IPS-20b (cell line): ENCODE measurements at regions not wholly inside any gene's neighbourhood (a gene's known extent, or its start where the extent isn't known, plus 50 kb on each side); places are given as distances from the start of the nearest gene placed in this dataset.

Experiments used
- H3K27ac ChIP-seq: one replicate; pipeline ENCODE4 v1.5.1; 2013; ENCODE audit warnings: low read length
- H3K27me3 ChIP-seq: 2 replicates; pipeline ENCODE4 v1.6.1; 2013; ENCODE audit warnings: mild to moderate bottlenecking, low read length, inconsistent platforms; ENCODE audit not compliant: insufficient read depth
- H3K36me3 ChIP-seq: 2 replicates; pipeline ENCODE4 v1.6.1; 2013; ENCODE audit warnings: low read depth, mild to moderate bottlenecking, inconsistent platforms, low read length, moderate library complexity; ENCODE audit not compliant: insufficient read depth
- H3K4me1 ChIP-seq: 2 replicates; pipeline ENCODE4 v1.6.1; 2013; ENCODE audit warnings: mild to moderate bottlenecking, control low read depth, inconsistent platforms, low read length, moderate library complexity; ENCODE audit not compliant: insufficient read depth
- H3K4me3 ChIP-seq: 2 replicates; pipeline ENCODE4 v1.5.1; 2013; ENCODE audit warnings: mild to moderate bottlenecking, low read length, inconsistent platforms
- H3K9ac ChIP-seq: 2 replicates; pipeline ENCODE4 v1.6.1; 2013; ENCODE audit warnings: low read depth, mild to moderate bottlenecking, inconsistent platforms, low read length, moderate library complexity
- H3K9me3 ChIP-seq: 2 replicates; pipeline ENCODE4 v1.6.1; 2013; ENCODE audit warnings: mild to moderate bottlenecking, low read depth, low read length, inconsistent platforms; ENCODE audit not compliant: insufficient read depth

DNA sequence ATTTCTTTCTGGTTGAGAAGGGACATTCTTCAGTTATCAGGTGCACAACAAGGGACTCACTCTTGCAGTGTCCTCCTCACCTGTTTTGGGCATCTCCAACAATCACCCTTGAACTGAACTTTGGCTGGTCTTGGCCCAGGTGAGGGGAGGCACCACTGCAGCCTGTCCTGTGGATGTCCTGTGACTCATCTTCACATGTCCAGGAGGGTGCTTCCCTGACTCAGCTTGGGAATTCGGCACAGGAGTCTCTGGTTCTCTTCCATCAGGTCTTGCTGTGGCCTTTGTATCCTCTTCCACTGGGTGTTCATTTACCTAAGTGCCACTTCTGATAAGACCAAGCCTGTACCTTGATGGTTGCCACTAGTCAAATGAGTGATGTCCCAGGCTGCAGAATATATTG lies 196.7 kb upstream of the MKI67 start:
- H3K9me3 ChIP-seq, result peaks cover 6% of the 10 kb centered on the region; the same call in 1 of the 2 replicates
- H3K27ac ChIP-seq, result no peak overlapping the region
- no peaks in the 10 kb centered on the region for H3K27me3 ChIP-seq
- no peak overlapping the region for H3K4me3 ChIP-seq
- no peaks in the 10 kb centered on the region for H3K4me1 ChIP-seq
- no peaks in the 10 kb centered on the region for H3K36me3 ChIP-seq
- H3K9ac ChIP-seq, result no peak overlapping the region

- H3K4me1 ChIP-seq, result no peaks in the 10 kb centered on the region
- H3K9me3 ChIP-seq, result peaks cover 12% of the 10 kb centered on the region; the same call in 1 of the 2 replicates
- no peaks in the 10 kb centered on the region for H3K36me3 ChIP-seq
- no peaks in the 10 kb centered on the region for H3K27me3 ChIP-seq
- no peak overlapping the region for H3K4me3 ChIP-seq
- no peak overlapping the region for H3K9ac ChIP-seq
- no peak overlapping the region for H3K27ac ChIP-seq
These were observed 198.0 kb upstream of the MKI67 start for GRCh38 chr10:128324058-128324827.

DNA sequence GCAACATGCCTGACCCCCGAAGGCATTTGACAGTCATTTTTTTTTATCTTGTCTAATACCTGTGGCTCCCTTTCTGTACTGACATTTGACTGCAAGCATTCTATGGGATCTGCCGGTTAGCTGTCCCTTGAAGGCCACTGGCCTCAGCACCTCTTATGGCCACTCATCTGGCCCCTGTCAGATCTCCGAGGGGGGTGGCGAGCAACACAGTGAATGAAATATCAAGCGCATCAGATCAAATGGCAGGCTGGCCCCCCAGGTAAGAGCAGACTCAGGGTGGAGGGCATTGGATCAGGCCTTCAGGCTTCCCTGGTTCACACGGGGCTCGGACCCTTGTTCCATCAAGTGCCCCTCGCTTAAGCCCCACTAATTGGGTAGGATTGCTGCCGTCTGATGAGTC lies 199.6 kb upstream of the MKI67 start:
- no peak overlapping the region for H3K4me3 ChIP-seq
- H3K9ac ChIP-seq, result no peak overlapping the region
- no peaks in the 10 kb centered on the region for H3K27me3 ChIP-seq
- no peaks in the 10 kb centered on the region for H3K36me3 ChIP-seq
- no peaks in the 10 kb centered on the region for H3K4me1 ChIP-seq
- H3K9me3 ChIP-seq, result peaks cover 12% of the 10 kb centered on the region; the same call in 1 of the 2 replicates
- H3K27ac ChIP-seq, result no peak overlapping the region

DNA sequence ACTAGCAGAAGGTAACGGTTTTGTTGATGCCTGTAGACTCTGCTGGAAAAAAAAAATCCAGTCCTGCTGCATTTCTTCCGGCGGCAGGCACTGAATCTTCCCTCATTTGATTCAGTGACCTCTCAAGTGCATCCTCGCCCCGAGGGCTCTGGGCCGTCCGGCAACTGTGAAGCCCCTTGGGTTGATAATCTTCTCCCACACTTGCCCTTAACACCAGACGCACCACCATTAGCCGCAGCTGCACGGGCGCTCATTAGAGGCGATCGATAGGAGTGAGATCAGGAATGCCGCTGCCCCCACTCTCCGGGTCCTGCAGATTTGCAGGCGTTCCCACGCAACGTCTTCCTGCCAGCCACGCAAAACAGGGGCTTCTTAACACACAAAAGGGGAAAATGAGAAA lies 200.0 kb upstream of the MKI67 start:
- Histone ChIP-seq H3K4me3 (no peak overlapping the region), H3K9me3 (peaks cover 12% of the 10 kb centered on the region; the same call in 1 of the 2 replicates), H3K27me3 (no peaks in the 10 kb centered on the region), H3K36me3 (no peaks in the 10 kb centered on the region), H3K9ac (no peak overlapping the region), H3K27ac (no peak overlapping the region), H3K4me1 (no peaks in the 10 kb centered on the region)

GRCh38 chr10:128326851-128327250 lies 200.6 kb upstream of the MKI67 start:
- H3K36me3 ChIP-seq, result no peaks in the 10 kb centered on the region
- H3K27ac ChIP-seq, result no peak overlapping the region
- no peaks in the 10 kb centered on the region for H3K4me1 ChIP-seq
- no peaks in the 10 kb centered on the region for H3K27me3 ChIP-seq
- H3K4me3 ChIP-seq, result no peak overlapping the region
- peaks cover 12% of the 10 kb centered on the region; the same call in 1 of the 2 replicates for H3K9me3 ChIP-seq
- no peak overlapping the region for H3K9ac ChIP-seq

DNA sequence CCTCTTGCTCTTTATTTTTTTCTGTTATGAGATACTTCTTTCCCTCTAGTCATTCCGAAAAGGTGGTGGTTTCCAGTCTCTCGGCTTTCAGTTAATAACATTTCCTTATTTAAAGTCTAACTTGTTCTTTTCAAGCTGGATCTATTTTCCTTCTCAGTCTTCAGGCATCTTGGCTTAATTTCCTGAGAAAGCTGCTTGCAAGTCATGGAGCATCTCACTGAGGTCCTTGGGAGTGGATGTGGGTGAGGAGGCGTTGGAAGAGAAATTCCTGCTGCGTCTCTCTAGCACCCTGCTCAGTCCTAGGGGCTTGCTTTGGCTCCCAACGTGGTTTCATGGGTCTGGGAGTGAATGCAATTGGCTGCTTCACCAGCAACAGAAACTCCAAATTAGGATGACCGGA lies 210.2 kb upstream of the MKI67 start:
- H3K4me1 ChIP-seq, result no peaks in the 10 kb centered on the region
- no peaks in the 10 kb centered on the region for H3K36me3 ChIP-seq
- H3K4me3 ChIP-seq, result no peak overlapping the region
- H3K27ac ChIP-seq, result no peak overlapping the region
- no peak overlapping the region for H3K9ac ChIP-seq
- no peaks in the 10 kb centered on the region for H3K27me3 ChIP-seq
- H3K9me3 ChIP-seq, result no peaks in the 10 kb centered on the region

DNA sequence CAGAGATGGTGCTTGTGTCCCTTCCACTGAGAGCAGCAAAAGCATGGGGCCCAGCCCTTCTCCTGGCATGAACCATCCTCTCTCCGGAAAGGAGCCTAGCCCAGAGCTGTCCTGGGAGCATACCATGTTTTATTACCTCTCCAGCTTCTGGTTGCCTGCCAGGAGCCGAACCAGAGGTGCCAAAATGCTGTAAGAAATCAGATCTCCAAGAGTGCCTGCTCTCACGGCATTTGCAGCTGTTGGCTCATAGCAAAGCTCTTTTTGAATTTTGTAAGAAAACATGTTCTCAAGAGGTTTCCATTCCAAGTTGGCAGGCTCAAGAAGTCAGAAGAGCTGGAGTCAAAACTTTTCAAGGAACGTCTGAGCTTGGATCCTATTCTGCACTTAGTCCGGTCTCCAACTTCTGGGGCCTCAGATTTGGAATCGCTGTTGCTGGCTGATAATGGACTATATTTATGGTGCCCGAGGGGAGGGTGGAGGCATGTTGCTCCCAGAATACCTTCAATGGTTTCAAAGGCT lies 211.7 kb upstream of the MKI67 start:
- Histone ChIP-seq H3K36me3 (no peaks in the 10 kb centered on the region), H3K9me3 (no peaks in the 10 kb centered on the region), H3K4me1 (no peaks in the 10 kb centered on the region), H3K4me3 (no peak overlapping the region), H3K27ac (no peak overlapping the region), H3K27me3 (no peaks in the 10 kb centered on the region), H3K9ac (no peak overlapping the region)

DNA sequence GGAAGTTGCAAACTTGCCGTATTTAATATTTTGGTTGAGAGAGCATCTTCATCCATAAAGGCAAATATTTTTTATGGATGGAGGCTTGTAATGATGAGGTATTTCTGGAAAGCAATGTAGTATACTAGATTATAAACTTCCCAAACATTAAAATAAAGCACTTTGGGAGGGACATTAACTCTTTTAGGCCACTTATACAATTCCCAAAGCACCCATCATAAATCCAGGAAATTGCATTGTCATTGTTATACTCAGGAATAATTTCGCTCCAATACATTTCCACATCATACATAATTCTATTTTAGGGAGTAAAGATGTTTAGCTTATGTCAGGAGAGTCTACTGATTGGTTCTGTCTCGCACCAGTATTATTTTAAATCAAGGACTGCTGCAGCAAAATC lies 212.7 kb upstream of the MKI67 start:
- Histone ChIP-seq H3K9ac (no peak overlapping the region), H3K36me3 (no peaks in the 10 kb centered on the region), H3K4me3 (no peak overlapping the region), H3K27me3 (no peaks in the 10 kb centered on the region), H3K4me1 (no peaks in the 10 kb centered on the region), H3K9me3 (no peaks in the 10 kb centered on the region), H3K27ac (no peak overlapping the region)

GRCh38 chr10:128339753-128340152 lies 213.5 kb upstream of the MKI67 start:
- Histone ChIP-seq H3K27me3 (no peaks in the 10 kb centered on the region), H3K27ac (no peak overlapping the region)

DNA sequence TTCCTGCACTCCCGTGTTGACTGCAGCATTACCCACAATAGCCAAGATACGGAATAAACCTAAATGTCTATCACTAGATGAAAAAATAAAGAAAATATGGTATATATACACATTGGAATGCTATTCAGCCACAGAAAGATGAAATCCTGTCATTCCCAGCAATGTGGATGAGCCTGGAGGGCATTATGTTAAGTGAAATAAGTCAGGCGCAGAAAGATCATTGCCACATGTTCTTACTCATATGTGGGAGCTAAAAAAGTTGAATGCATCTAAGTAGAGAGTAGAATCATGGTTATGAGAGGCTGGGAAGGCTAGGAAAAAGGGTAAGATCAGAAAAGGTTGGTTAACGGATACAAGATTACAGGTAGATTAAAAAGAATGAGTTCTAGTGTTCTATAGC lies 219.1 kb upstream of the MKI67 start:
- no peaks in the 10 kb centered on the region for H3K4me1 ChIP-seq
- no peaks in the 10 kb centered on the region for H3K9me3 ChIP-seq
- H3K4me3 ChIP-seq, result no peak overlapping the region
- H3K27ac ChIP-seq, result no peak overlapping the region
- H3K27me3 ChIP-seq, result no peaks in the 10 kb centered on the region
- H3K36me3 ChIP-seq, result no peaks in the 10 kb centered on the region
- no peak overlapping the region for H3K9ac ChIP-seq

More at GRCh38 chr10:128339753-128340152, 213.5 kb upstream of the MKI67 start:
- no peak overlapping the region for H3K9ac ChIP-seq
- H3K4me3 ChIP-seq, result no peak overlapping the region
- H3K9me3 ChIP-seq, result no peaks in the 10 kb centered on the region
- H3K36me3 ChIP-seq, result no peaks in the 10 kb centered on the region
- no peaks in the 10 kb centered on the region for H3K4me1 ChIP-seq

- Histone ChIP-seq H3K4me3 (no peak overlapping the region), H3K9ac (no peak overlapping the region), H3K27me3 (no peaks in the 10 kb centered on the region), H3K9me3 (no peaks in the 10 kb centered on the region), H3K27ac (no peak overlapping the region), H3K4me1 (no peaks in the 10 kb centered on the region), H3K36me3 (no peaks in the 10 kb centered on the region)
These were observed 234.6 kb upstream of the MKI67 start for GRCh38 chr10:128360783-128361182.

GRCh38 chr10:128361487-128361886 lies 235.3 kb upstream of the MKI67 start:
- H3K9ac ChIP-seq, result no peak overlapping the region
- H3K9me3 ChIP-seq, result no peaks in the 10 kb centered on the region
- no peak overlapping the region for H3K27ac ChIP-seq
- no peaks in the 10 kb centered on the region for H3K4me1 ChIP-seq
- no peak overlapping the region for H3K4me3 ChIP-seq
- H3K36me3 ChIP-seq, result no peaks in the 10 kb centered on the region
- H3K27me3 ChIP-seq, result no peaks in the 10 kb centered on the region
